ENCODE measurements at regions not wholly inside any gene's neighbourhood (a gene's known extent, or its start where the extent isn't known, plus 50 kb on each side); places are given as distances from the start of the nearest gene placed in this dataset.

- H3K27me3 ChIP-seq (ENCODE audit: insufficient read depth) = no peaks in the 10 kb centered on the region
- H3K9me3 Mint-ChIP-seq = no peaks in the 10 kb centered on the region
- H2AFZ ChIP-seq = no peak overlapping the region
- no peaks in the 10 kb centered on the region; the same call in 1 of the 2 replicates for H3K9me2 ChIP-seq (ENCODE audit: insufficient read depth)
- TF ChIP-seq EZH2phosphoT487 (IDR thresholded peaks at IDR 0.05; ENCODE audit: unreplicated experiment) (no peak), EZH2 (IDR thresholded peaks at IDR 0.05; ENCODE audit: low read depth, unreplicated experiment) (no peak), ZNF331 (CRISPR knock-in tag; IDR thresholded peaks at IDR 0.05; ENCODE audit: low read depth) (no peak), JUNB (IDR thresholded peaks at IDR 0.05; ENCODE audit: unreplicated experiment) (no peak), ZNF114 (CRISPR knock-in tag; IDR thresholded peaks at IDR 0.05) (no peak), CREB1 (CRISPR knock-in tag; IDR thresholded peaks at IDR 0.05; ENCODE audit: low read depth) (no peak), NANOG (IDR thresholded peaks at IDR 0.05; ENCODE audit: borderline replicate concordance) (no peak)
- TF ChIP-seq, protein P1, sequence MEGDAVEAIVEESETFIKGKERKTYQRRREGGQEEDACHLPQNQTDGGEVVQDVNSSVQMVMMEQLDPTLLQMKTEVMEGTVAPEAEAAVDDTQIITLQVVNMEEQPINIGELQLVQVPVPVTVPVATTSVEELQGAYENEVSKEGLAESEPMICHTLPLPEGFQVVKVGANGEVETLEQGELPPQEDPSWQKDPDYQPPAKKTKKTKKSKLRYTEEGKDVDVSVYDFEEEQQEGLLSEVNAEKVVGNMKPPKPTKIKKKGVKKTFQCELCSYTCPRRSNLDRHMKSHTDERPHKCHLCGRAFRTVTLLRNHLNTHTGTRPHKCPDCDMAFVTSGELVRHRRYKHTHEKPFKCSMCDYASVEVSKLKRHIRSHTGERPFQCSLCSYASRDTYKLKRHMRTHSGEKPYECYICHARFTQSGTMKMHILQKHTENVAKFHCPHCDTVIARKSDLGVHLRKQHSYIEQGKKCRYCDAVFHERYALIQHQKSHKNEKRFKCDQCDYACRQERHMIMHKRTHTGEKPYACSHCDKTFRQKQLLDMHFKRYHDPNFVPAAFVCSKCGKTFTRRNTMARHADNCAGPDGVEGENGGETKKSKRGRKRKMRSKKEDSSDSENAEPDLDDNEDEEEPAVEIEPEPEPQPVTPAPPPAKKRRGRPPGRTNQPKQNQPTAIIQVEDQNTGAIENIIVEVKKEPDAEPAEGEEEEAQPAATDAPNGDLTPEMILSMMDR (conservative IDR thresholded peaks at IDR 0.05; ENCODE audit: low read depth in 2 of 2) = no peak
- TF ChIP-seq, protein P2, sequence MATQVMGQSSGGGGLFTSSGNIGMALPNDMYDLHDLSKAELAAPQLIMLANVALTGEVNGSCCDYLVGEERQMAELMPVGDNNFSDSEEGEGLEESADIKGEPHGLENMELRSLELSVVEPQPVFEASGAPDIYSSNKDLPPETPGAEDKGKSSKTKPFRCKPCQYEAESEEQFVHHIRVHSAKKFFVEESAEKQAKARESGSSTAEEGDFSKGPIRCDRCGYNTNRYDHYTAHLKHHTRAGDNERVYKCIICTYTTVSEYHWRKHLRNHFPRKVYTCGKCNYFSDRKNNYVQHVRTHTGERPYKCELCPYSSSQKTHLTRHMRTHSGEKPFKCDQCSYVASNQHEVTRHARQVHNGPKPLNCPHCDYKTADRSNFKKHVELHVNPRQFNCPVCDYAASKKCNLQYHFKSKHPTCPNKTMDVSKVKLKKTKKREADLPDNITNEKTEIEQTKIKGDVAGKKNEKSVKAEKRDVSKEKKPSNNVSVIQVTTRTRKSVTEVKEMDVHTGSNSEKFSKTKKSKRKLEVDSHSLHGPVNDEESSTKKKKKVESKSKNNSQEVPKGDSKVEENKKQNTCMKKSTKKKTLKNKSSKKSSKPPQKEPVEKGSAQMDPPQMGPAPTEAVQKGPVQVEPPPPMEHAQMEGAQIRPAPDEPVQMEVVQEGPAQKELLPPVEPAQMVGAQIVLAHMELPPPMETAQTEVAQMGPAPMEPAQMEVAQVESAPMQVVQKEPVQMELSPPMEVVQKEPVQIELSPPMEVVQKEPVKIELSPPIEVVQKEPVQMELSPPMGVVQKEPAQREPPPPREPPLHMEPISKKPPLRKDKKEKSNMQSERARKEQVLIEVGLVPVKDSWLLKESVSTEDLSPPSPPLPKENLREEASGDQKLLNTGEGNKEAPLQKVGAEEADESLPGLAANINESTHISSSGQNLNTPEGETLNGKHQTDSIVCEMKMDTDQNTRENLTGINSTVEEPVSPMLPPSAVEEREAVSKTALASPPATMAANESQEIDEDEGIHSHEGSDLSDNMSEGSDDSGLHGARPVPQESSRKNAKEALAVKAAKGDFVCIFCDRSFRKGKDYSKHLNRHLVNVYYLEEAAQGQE (IDR thresholded peaks at IDR 0.05; ENCODE audit: unreplicated experiment) = no peak
- H3K4me1 ChIP-seq (ENCODE audit: insufficient read depth) = peaks cover 12% of the 10 kb centered on the region; the same call in 1 of the 2 replicates
- H3K27ac ChIP-seq (ENCODE audit: low read depth) = no peak overlapping the region
- H3K4me1 Mint-ChIP-seq = peaks cover 22% of the 10 kb centered on the region
- H3K4me2 ChIP-seq = no peak overlapping the region
- no peak overlapping the region for H3K4me3 Mint-ChIP-seq
- ATAC-seq (no peak), DNase-seq (ENCODE audit: low spot score) (no peak)
- H3K36me3 Mint-ChIP-seq (ENCODE audit: low read depth) = no peaks in the 10 kb centered on the region
- H4K20me1 ChIP-seq (replicated peaks; ENCODE audit: insufficient read depth) = no peaks in the 10 kb centered on the region
- H3K4me3 ChIP-seq = no peak overlapping the region
- no peaks in the 10 kb centered on the region for H3K27me3 Mint-ChIP-seq (ENCODE audit: insufficient read depth, low read depth, poor library complexity)
- no peaks in the 10 kb centered on the region for H3K36me3 ChIP-seq (ENCODE audit: insufficient read depth)
- no peaks in the 10 kb centered on the region for H3K79me2 ChIP-seq (replicated peaks; ENCODE audit: insufficient read depth)
- H3F3A ChIP-seq (replicated peaks; ENCODE audit: low read depth) = no peaks in the 10 kb centered on the region
- no peak overlapping the region for H3K27ac Mint-ChIP-seq
Observed at GRCh38 chr11:128345316-128345715, 242.0 kb downstream of the ETS1 start.

GRCh38 chr11:128343870-128344269 lies 243.5 kb downstream of the ETS1 start:
- Histone ChIP-seq H3K27ac (ENCODE audit: low read depth) (no peak overlapping the region), H3F3A (replicated peaks; ENCODE audit: low read depth) (no peaks in the 10 kb centered on the region), H2AFZ (no peak overlapping the region), H3K4me2 (no peak overlapping the region), H3K27me3 (ENCODE audit: insufficient read depth) (no peaks in the 10 kb centered on the region), H3K4me1 (ENCODE audit: insufficient read depth) (peaks cover 12% of the 10 kb centered on the region; the same call in 1 of the 2 replicates), H3K4me3 (no peak overlapping the region), H4K20me1 (replicated peaks; ENCODE audit: insufficient read depth) (no peaks in the 10 kb centered on the region), H3K79me2 (replicated peaks; ENCODE audit: insufficient read depth) (no peaks in the 10 kb centered on the region), H3K9me2 (ENCODE audit: insufficient read depth) (no peaks in the 10 kb centered on the region; the same call in 1 of the 2 replicates), H3K36me3 (ENCODE audit: insufficient read depth) (no peaks in the 10 kb centered on the region)
- no peak overlapping the region for H3K4me3 Mint-ChIP-seq
- no peak overlapping the region for H3K27ac Mint-ChIP-seq
- ATAC-seq (no peak), DNase-seq (ENCODE audit: low spot score) (no peak)
- no peaks in the 10 kb centered on the region for H3K36me3 Mint-ChIP-seq (ENCODE audit: low read depth)
- H3K27me3 Mint-ChIP-seq (ENCODE audit: insufficient read depth, low read depth, poor library complexity) = no peaks in the 10 kb centered on the region
- peaks cover 22% of the 10 kb centered on the region for H3K4me1 Mint-ChIP-seq
- TF ChIP-seq EZH2 (IDR thresholded peaks at IDR 0.05; ENCODE audit: low read depth, unreplicated experiment) (no peak), EZH2phosphoT487 (IDR thresholded peaks at IDR 0.05; ENCODE audit: unreplicated experiment) (no peak)
- H3K9me3 Mint-ChIP-seq = no peaks in the 10 kb centered on the region

Measured in GM23338 (cell line).